GM23338 (cell line): ENCODE measurements at regions not wholly inside any gene's neighbourhood (a gene's known extent, or its start where the extent isn't known, plus 50 kb on each side); places are given as distances from the start of the nearest gene placed in this dataset.
A peak's percentile ranks its signal among the peaks of the same experiment; 100 is the strongest.

Experiments used
- ATAC-seq: fragments of 200-7000 bp; cut with Tn5 transposase; 3 replicates; pipeline ENCODE4 v1.9.1; 2020
- DNase-seq: peaks from one replicate; pipeline ENCODE4 v3.0.0-alpha.2; 2015; ENCODE audit warnings: low spot score
- H2AFZ ChIP-seq: fragments of 200-600 bp; sonication (generic); 2 replicates; pipeline ENCODE4 v1.8.0; 2016; ENCODE audit warnings: antibody characterized with exemption, mild to moderate bottlenecking, moderate library complexity
- H3F3A ChIP-seq: fragments of 200-600 bp; sonication (generic); replicated peaks from 2 replicates; pipeline ENCODE4 v1.8.0; 2017; ENCODE audit warnings: antibody characterized with exemption, mixed run types, low read depth
- H3K27ac ChIP-seq: fragments of 200-600 bp; sonication (generic); 2 replicates; pipeline ENCODE4 v1.6.1; 2016; ENCODE audit warnings: low read depth
- H3K27me3 ChIP-seq: fragments of 200-600 bp; sonication (generic); 2 replicates; pipeline ENCODE4 v1.8.0; 2016; ENCODE audit warnings: mild to moderate bottlenecking, mixed run types, moderate library complexity; ENCODE audit not compliant: insufficient read depth
- H3K36me3 ChIP-seq: fragments of 200-600 bp; sonication (generic); 2 replicates; pipeline ENCODE4 v1.8.0; 2016; ENCODE audit warnings: mild to moderate bottlenecking; ENCODE audit not compliant: insufficient read depth
- H3K4me1 ChIP-seq: fragments of 200-600 bp; sonication (generic); 2 replicates; pipeline ENCODE4 v1.8.0; 2016; ENCODE audit warnings: mild to moderate bottlenecking, moderate library complexity; ENCODE audit not compliant: insufficient read depth
- H3K4me2 ChIP-seq: fragments of 200-600 bp; sonication (generic); 2 replicates; pipeline ENCODE4 v1.7.1; 2017; ENCODE audit warnings: mixed run types
- H3K4me3 ChIP-seq: fragments of 200-600 bp; sonication (generic); 2 replicates; pipeline ENCODE4 v1.6.1; 2016; ENCODE audit warnings: mixed run types
- H3K79me2 ChIP-seq: fragments of 200-600 bp; sonication (generic); replicated peaks from 2 replicates; pipeline ENCODE4 v1.8.0; 2017; ENCODE audit warnings: mild to moderate bottlenecking; ENCODE audit not compliant: insufficient read depth
- H3K9me2 ChIP-seq: fragments of 200-600 bp; sonication (generic); 2 replicates; pipeline ENCODE4 v1.8.0; 2017; ENCODE audit not compliant: insufficient read depth
- H4K20me1 ChIP-seq: fragments of 200-600 bp; sonication (generic); replicated peaks from 2 replicates; pipeline ENCODE4 v1.8.0; 2017; ENCODE audit warnings: mild to moderate bottlenecking; ENCODE audit not compliant: insufficient read depth
- H3K27ac Mint-ChIP-seq: 2 replicates; pipeline ENCODE4 v1.8.0; 2020; ENCODE audit warnings: inconsistent platforms, mild to moderate bottlenecking, moderate library complexity, mixed read lengths
- H3K27me3 Mint-ChIP-seq: 3 replicates; pipeline ENCODE4 v1.8.0; 2022; ENCODE audit warnings: low read depth, mild to moderate bottlenecking, moderate library complexity, mixed read lengths, inconsistent platforms; ENCODE audit not compliant: insufficient read depth, poor library complexity
- H3K36me3 Mint-ChIP-seq: 3 replicates; pipeline ENCODE4 v1.8.0; 2021; ENCODE audit warnings: low read depth, mild to moderate bottlenecking, inconsistent platforms, moderate library complexity, mixed read lengths
- H3K4me1 Mint-ChIP-seq: 3 replicates; pipeline ENCODE4 v1.8.0; 2020; ENCODE audit warnings: mild to moderate bottlenecking, inconsistent platforms, mixed read lengths
- H3K4me3 Mint-ChIP-seq: 3 replicates; pipeline ENCODE4 v1.8.0; 2021; ENCODE audit warnings: moderate library complexity, mild to moderate bottlenecking, inconsistent platforms, mixed read lengths
- H3K9me3 Mint-ChIP-seq: 3 replicates; pipeline ENCODE4 v1.8.0; 2020; ENCODE audit warnings: moderate library complexity, mild to moderate bottlenecking, inconsistent platforms, mixed read lengths
- CREB1 ChIP-seq: fragments of 250-450 bp; sonication (Bioruptor Pico); IDR thresholded peaks from 2 replicates; pipeline ENCODE4 v1.5.0; 2020; ENCODE audit warnings: low read depth, mild to moderate bottlenecking, moderate library complexity
- EZH2 ChIP-seq: fragments of 200-600 bp; sonication (generic); IDR thresholded peaks from one replicate; pipeline ENCODE4 v1.8.0; 2017; ENCODE audit warnings: antibody characterized with exemption, mild to moderate bottlenecking, low read depth; ENCODE audit not compliant: unreplicated experiment
- ZNF331 ChIP-seq: fragments of 250-450 bp; sonication (Bioruptor Pico); IDR thresholded peaks from 2 replicates; pipeline ENCODE4 v1.5.0; 2020; ENCODE audit warnings: low read depth, mild to moderate bottlenecking, moderate library complexity
- TF ChIP-seq, protein P1 (sequence below): fragments of 250-450 bp; sonication (Bioruptor Pico); IDR thresholded peaks from 2 replicates; pipeline ENCODE4 v1.5.0; 2020; ENCODE audit warnings: mild to moderate bottlenecking, moderate library complexity
- TF ChIP-seq, protein P2 (sequence below), 2 experiments: fragments of 200-600 bp in 1 of 2; sonication (generic) in 1 of 2; conservative IDR thresholded peaks; 2 replicates each; pipeline versions ENCODE4 v1.5.1 to v1.6.1; 2016 to 2017; ENCODE audit warnings: antibody characterized with exemption in 2 of 2, low read depth in 2 of 2, mild to moderate bottlenecking in 2 of 2, moderate library complexity in 1 of 2

DNA sequence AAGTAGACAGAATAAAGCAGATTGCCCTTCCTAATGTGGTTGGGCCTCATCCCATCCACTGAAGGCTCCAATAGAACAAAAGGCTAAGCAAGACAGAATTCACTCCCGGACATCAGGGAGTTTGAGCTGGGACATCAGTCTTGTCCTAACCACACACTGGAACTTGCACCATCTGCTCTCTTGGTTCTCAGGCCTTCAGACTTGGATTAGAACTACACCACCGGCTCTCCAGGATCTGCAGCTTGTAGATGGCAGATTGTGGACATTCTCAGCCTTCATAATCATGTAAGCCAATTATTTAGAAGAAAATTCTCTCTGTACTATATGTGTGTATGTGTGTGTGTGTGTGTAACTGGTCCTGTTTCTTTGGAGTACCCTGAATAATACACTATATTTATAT lies 394.7 kb upstream of the LMCD1 start (continued):
- TF ChIP-seq, protein P1, sequence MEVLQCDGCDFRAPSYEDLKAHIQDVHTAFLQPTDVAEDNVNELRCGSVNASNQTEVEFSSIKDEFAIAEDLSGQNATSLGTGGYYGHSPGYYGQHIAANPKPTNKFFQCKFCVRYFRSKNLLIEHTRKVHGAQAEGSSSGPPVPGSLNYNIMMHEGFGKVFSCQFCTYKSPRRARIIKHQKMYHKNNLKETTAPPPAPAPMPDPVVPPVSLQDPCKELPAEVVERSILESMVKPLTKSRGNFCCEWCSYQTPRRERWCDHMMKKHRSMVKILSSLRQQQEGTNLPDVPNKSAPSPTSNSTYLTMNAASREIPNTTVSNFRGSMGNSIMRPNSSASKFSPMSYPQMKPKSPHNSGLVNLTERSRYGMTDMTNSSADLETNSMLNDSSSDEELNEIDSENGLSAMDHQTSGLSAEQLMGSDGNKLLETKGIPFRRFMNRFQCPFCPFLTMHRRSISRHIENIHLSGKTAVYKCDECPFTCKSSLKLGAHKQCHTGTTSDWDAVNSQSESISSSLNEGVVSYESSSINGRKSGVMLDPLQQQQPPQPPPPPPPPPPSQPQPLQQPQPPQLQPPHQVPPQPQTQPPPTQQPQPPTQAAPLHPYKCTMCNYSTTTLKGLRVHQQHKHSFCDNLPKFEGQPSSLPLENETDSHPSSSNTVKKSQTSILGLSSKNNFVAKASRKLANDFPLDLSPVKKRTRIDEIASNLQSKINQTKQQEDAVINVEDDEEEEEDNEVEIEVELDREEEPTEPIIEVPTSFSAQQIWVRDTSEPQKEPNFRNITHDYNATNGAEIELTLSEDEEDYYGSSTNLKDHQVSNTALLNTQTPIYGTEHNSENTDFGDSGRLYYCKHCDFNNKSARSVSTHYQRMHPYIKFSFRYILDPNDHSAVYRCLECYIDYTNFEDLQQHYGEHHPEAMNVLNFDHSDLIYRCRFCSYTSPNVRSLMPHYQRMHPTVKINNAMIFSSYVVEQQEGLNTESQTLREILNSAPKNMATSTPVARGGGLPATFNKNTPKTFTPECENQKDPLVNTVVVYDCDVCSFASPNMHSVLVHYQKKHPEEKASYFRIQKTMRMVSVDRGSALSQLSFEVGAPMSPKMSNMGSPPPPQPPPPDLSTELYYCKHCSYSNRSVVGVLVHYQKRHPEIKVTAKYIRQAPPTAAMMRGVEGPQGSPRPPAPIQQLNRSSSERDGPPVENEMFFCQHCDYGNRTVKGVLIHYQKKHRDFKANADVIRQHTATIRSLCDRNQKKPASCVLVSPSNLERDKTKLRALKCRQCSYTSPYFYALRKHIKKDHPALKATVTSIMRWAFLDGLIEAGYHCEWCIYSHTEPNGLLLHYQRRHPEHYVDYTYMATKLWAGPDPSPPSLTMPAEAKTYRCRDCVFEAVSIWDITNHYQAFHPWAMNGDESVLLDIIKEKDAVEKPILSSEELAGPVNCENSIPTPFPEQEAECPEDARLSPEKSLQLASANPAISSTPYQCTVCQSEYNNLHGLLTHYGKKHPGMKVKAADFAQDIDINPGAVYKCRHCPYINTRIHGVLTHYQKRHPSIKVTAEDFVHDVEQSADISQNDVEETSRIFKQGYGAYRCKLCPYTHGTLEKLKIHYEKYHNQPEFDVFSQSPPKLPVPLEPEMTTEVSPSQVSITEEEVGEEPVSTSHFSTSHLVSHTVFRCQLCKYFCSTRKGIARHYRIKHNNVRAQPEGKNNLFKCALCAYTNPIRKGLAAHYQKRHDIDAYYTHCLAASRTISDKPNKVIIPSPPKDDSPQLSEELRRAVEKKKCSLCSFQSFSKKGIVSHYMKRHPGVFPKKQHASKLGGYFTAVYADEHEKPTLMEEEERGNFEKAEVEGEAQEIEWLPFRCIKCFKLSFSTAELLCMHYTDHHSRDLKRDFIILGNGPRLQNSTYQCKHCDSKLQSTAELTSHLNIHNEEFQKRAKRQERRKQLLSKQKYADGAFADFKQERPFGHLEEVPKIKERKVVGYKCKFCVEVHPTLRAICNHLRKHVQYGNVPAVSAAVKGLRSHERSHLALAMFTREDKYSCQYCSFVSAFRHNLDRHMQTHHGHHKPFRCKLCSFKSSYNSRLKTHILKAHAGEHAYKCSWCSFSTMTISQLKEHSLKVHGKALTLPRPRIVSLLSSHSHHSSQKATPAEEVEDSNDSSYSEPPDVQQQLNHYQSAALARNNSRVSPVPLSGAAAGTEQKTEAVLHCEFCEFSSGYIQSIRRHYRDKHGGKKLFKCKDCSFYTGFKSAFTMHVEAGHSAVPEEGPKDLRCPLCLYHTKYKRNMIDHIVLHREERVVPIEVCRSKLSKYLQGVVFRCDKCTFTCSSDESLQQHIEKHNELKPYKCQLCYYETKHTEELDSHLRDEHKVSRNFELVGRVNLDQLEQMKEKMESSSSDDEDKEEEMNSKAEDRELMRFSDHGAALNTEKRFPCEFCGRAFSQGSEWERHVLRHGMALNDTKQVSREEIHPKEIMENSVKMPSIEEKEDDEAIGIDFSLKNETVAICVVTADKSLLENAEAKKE (CRISPR knock-in tag): no peak
- TF ChIP-seq EZH2 (no peak), ZNF331 (no peak), CREB1 (no peak)

DNA sequence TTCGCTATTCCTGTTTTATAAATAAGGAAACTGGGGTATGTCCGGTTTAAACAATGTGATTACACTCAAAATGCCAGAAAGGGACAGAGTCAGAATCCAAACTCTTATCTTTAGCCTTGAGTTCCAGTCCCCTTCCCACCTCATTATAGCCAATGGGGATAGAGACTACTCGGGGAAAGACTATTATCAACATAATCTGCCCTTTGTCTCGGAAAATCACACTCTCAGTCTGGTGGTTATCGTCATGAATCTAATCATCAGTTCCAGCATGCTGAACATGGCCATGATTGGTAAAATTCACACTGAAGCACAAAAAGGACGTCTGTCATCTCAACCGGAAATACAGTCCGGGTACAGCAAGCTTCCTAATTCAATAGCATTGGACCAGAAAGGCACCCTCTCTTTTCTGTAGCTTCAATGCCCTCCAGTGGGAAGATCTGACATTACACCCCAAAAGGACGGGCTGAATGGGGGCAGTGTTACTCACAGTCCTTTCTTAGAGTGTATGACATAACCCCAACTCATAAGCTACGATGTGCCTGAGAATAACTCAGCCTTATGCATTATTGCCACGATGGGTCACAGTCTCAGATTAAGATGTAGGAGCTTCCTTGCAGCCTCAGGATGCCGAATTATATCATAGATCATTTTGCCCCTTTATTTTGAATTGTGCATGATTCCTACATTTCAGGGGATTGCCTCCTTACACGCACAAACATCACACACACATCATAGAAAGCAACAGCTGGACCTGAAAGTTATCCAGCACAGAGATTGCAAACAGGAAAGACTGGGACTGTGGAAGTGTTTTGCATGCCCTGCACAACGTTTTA lies 390.4 kb upstream of the LMCD1 start:
- ATAC-seq (peak; percentile 97), DNase-seq (peak; percentile 83)
- Histone ChIP-seq H3K27ac (no peak overlapping the region), H3K4me3 (no peak overlapping the region), H2AFZ (peak overlapping the region; percentile 70), H3K4me2 (no peak overlapping the region), H3F3A (no peaks in the 10 kb centered on the region), H3K9me2 (0 out of 2 replicates have a peak, but pooled peaks cover 3% of the 10 kb centered on the region), H4K20me1 (no peaks in the 10 kb centered on the region), H3K27me3 (no peaks in the 10 kb centered on the region), H3K79me2 (no peaks in the 10 kb centered on the region), H3K4me1 (peaks cover 23% of the 10 kb centered on the region), H3K36me3 (no peaks in the 10 kb centered on the region)
- H3K9me3 Mint-ChIP-seq: no peaks in the 10 kb centered on the region; the same call in 1 of the 3 replicates
- H3K27me3 Mint-ChIP-seq: peaks cover 1% of the 10 kb centered on the region
- no peaks in the 10 kb centered on the region for H3K36me3 Mint-ChIP-seq
- no peak overlapping the region for H3K4me3 Mint-ChIP-seq
- H3K27ac Mint-ChIP-seq: no peak overlapping the region
- H3K4me1 Mint-ChIP-seq: peaks cover 30% of the 10 kb centered on the region
- TF ChIP-seq EZH2: no peak
- TF ChIP-seq, protein P2, sequence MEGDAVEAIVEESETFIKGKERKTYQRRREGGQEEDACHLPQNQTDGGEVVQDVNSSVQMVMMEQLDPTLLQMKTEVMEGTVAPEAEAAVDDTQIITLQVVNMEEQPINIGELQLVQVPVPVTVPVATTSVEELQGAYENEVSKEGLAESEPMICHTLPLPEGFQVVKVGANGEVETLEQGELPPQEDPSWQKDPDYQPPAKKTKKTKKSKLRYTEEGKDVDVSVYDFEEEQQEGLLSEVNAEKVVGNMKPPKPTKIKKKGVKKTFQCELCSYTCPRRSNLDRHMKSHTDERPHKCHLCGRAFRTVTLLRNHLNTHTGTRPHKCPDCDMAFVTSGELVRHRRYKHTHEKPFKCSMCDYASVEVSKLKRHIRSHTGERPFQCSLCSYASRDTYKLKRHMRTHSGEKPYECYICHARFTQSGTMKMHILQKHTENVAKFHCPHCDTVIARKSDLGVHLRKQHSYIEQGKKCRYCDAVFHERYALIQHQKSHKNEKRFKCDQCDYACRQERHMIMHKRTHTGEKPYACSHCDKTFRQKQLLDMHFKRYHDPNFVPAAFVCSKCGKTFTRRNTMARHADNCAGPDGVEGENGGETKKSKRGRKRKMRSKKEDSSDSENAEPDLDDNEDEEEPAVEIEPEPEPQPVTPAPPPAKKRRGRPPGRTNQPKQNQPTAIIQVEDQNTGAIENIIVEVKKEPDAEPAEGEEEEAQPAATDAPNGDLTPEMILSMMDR (conservative IDR thresholded peaks at IDR 0.05; ENCODE audit: low read depth in 2 of 2): peak; percentile 88 to 91
